ENCODE measurements at regions not wholly inside any gene's neighbourhood (a gene's known extent, or its start where the extent isn't known, plus 50 kb on each side); places are given as distances from the start of the nearest gene placed in this dataset.

DNA sequence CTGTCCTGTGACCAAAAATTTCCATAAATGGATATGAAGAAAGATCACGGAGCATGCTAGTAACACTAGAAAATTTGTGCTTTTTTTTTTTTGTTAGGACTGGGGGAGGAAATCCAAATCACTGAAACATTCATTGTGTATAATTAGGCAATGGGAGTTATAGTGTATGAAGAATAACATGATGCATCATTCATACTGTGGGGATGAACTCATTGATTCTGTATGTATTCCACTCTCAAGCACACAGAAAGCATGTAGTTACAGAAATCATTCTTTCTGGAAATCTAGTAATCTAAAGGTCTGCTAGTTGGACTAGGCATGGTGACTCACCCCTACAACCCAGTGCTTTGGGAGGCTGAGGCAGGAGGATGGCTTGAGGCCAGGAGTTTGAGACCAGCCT lies 749.7 kb downstream of the DIAPH3 start:
- TF ChIP-seq GABPA (IDR thresholded peaks at IDR 0.05; ENCODE audit: low read depth, low read length), result no peak
- no peak for TF ChIP-seq GABPA (CRISPR knock-in tag; IDR thresholded peaks at IDR 0.05; ENCODE audit: low read depth)
- TF ChIP-seq, protein P1, sequence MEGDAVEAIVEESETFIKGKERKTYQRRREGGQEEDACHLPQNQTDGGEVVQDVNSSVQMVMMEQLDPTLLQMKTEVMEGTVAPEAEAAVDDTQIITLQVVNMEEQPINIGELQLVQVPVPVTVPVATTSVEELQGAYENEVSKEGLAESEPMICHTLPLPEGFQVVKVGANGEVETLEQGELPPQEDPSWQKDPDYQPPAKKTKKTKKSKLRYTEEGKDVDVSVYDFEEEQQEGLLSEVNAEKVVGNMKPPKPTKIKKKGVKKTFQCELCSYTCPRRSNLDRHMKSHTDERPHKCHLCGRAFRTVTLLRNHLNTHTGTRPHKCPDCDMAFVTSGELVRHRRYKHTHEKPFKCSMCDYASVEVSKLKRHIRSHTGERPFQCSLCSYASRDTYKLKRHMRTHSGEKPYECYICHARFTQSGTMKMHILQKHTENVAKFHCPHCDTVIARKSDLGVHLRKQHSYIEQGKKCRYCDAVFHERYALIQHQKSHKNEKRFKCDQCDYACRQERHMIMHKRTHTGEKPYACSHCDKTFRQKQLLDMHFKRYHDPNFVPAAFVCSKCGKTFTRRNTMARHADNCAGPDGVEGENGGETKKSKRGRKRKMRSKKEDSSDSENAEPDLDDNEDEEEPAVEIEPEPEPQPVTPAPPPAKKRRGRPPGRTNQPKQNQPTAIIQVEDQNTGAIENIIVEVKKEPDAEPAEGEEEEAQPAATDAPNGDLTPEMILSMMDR (CRISPR knock-in tag; IDR thresholded peaks at IDR 0.05), result no peak
- no peak for TF ChIP-seq REPIN1 (CRISPR knock-in tag; IDR thresholded peaks at IDR 0.05; ENCODE audit: borderline replicate concordance, low read depth)
- no peak for TF ChIP-seq RELA (CRISPR knock-in tag; IDR thresholded peaks at IDR 0.05)
- no peak for TF ChIP-seq MAFF (IDR thresholded peaks at IDR 0.05; ENCODE audit: low read depth, low read length)

Measured in HepG2 (cell line).